ENCODE measurements at regions not wholly inside any gene's neighbourhood (a gene's known extent, or its start where the extent isn't known, plus 50 kb on each side); places are given as distances from the start of the nearest gene placed in this dataset.

DNA sequence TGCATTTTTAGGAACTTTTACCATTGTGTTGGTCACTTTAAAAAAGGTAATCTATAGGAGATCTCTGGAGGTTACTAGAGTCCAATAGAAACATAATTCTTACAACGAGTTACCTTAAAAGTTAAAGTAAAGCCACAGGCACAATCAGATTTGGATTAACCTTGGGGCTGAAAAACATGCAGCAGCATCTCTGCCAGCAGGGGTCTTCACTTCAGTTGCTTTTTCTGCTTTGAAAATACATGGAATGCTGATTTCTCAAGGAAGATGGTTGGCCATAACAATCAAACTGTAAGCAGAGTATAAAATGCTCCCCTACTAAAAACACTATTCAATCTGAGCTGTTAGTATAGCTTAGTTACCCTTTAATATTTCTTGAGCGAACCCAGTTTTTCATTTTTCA, 1072.3 kb upstream of the PCDH10 start:
- POLR2A ChIA-PET: interaction anchor here in 1 of 2 donors (0.7 kb wide), 1 partner anchor 70 kb away, joined by 3 read pairs; no protein-coding TSS in a partner anchor
- peaks cover 0 to 8% (median 0%) of the 10 kb centered on the region in 3 donors for H3K9me3 Mint-ChIP-seq

GRCh38 chr4:132085105-132085504, 1064.0 kb upstream of the PCDH10 start:
- no peaks in the 10 kb centered on the region for H3K9me3 ChIP-seq
- H3K36me3 ChIP-seq (ENCODE audit: control insufficient read depth in 2 of 2, extremely low read depth in 1 of 2, insufficient read depth in 1 of 2, low read length in 1 of 2): no peaks in the 10 kb centered on the region
- H3K27ac Mint-ChIP-seq: no peak overlapping the region
- WGBS (ENCODE audit: insufficient coverage): 42% methylated on average over 2 of the region's 4 CpGs
- peaks cover 4 to 13% (median 11%) of the 10 kb centered on the region in 3 donors for H3K9me3 Mint-ChIP-seq
- H3K27ac ChIP-seq (ENCODE audit: low read length): no peak overlapping the region
- H3K27me3 ChIP-seq (replicated peaks in 1 of 2; ENCODE audit: control insufficient read depth in 2 of 2, extremely low read depth in 1 of 2, insufficient read depth in 2 of 2, low read length in 1 of 2): no peaks in the 10 kb centered on the region
- ChIA-PET CTCF (no interaction called here), POLR2A (no interaction called here)
- no peak overlapping the region for H3K4me3 ChIP-seq (ENCODE audit: control insufficient read depth in 1 of 2, extremely low read depth in 1 of 2, low read length in 1 of 2)
- H3K4me3 Mint-ChIP-seq: no peak overlapping the region
- H3K4me1 ChIP-seq (ENCODE audit: control insufficient read depth in 1 of 2, extremely low read depth in 1 of 2, insufficient read depth in 2 of 2, low read length in 2 of 2): no peaks in the 10 kb centered on the region
- no peaks in the 10 kb centered on the region for H3K36me3 Mint-ChIP-seq
- H3K27me3 Mint-ChIP-seq: no peaks in the 10 kb centered on the region
- ATAC-seq (replicated peaks in 1 of 4) (no peak), DNase-seq (no peak)
- H3K4me1 Mint-ChIP-seq: no peaks in the 10 kb centered on the region

More for the DNA sequence above, 1072.3 kb upstream of the PCDH10 start:
- no CpG with 5 or more reads among the region's 2 CpGs for WGBS (ENCODE audit: insufficient coverage)
- Histone ChIP-seq H3K36me3 (ENCODE audit: control insufficient read depth in 2 of 2, extremely low read depth in 1 of 2, insufficient read depth in 1 of 2, low read length in 1 of 2) (no peaks in the 10 kb centered on the region), H3K27me3 (replicated peaks in 1 of 2; ENCODE audit: control insufficient read depth in 2 of 2, extremely low read depth in 1 of 2, insufficient read depth in 2 of 2, low read length in 1 of 2) (no peaks in the 10 kb centered on the region), H3K9me3 (no peaks in the 10 kb centered on the region), H3K27ac (ENCODE audit: low read length) (no peak overlapping the region), H3K4me1 (ENCODE audit: control insufficient read depth in 1 of 2, extremely low read depth in 1 of 2, insufficient read depth in 2 of 2, low read length in 2 of 2) (no peaks in the 10 kb centered on the region), H3K4me3 (ENCODE audit: control insufficient read depth in 1 of 2, extremely low read depth in 1 of 2, low read length in 1 of 2) (no peak overlapping the region)
- Mint-ChIP-seq H3K36me3 (no peaks in the 10 kb centered on the region), H3K27me3 (no peaks in the 10 kb centered on the region), H3K27ac (no peak overlapping the region), H3K4me1 (no peaks in the 10 kb centered on the region), H3K4me3 (no peak overlapping the region)
- no peak for DNase-seq
- ATAC-seq (replicated peaks in 1 of 4): no peak
- CTCF ChIA-PET: no interaction called here

- Mint-ChIP-seq H3K4me3 (no peak overlapping the region), H3K27ac (no peak overlapping the region), H3K36me3 (no peaks in the 10 kb centered on the region), H3K27me3 (no peaks in the 10 kb centered on the region), H3K4me1 (no peaks in the 10 kb centered on the region), H3K9me3 (no peaks in the 10 kb centered on the region)
- H3K4me3 ChIP-seq (ENCODE audit: control insufficient read depth in 1 of 2, extremely low read depth in 1 of 2, low read length in 1 of 2): no peak overlapping the region
- no peak for DNase-seq
- ATAC-seq (replicated peaks in 1 of 4): no peak
- no peaks in the 10 kb centered on the region for H3K27me3 ChIP-seq (replicated peaks in 1 of 2; ENCODE audit: control insufficient read depth in 2 of 2, extremely low read depth in 1 of 2, insufficient read depth in 2 of 2, low read length in 1 of 2)
- 80% methylated on average over 1 of the region's 4 CpGs for WGBS (ENCODE audit: insufficient coverage)
- H3K27ac ChIP-seq (ENCODE audit: low read length): no peak overlapping the region
- CTCF ChIA-PET: no interaction called here
- H3K36me3 ChIP-seq (ENCODE audit: control insufficient read depth in 2 of 2, extremely low read depth in 1 of 2, insufficient read depth in 1 of 2, low read length in 1 of 2): no peaks in the 10 kb centered on the region
- POLR2A ChIA-PET: no interaction called here
- no peaks in the 10 kb centered on the region for H3K4me1 ChIP-seq (ENCODE audit: control insufficient read depth in 1 of 2, extremely low read depth in 1 of 2, insufficient read depth in 2 of 2, low read length in 2 of 2)
- H3K9me3 ChIP-seq: no peaks in the 10 kb centered on the region
These were observed 1055.1 kb upstream of the PCDH10 start for GRCh38 chr4:132094017-132094416.

DNA sequence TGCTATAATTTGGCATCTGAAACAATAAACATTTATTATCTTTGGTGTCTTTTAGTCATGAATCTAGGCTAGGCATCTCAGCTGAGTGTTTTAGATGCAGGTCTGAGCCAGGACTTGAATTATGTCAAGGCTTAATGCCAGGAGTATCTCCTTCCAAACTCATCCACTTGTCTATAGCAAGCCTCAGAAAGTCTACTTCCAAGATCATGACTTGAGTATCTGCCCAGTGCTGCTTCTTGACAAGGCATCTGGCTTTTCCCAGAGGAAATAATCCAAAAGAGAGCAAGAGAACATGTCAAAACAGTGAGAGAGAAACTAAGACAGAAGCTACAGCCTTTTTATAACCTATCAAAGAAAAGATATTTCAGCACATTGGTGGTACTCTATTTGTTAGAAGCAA, 1052.1 kb upstream of the PCDH10 start:
- Mint-ChIP-seq H3K27ac (no peak overlapping the region), H3K4me1 (no peaks in the 10 kb centered on the region), H3K9me3 (peaks cover 0 to 6% (median 0%) of the 10 kb centered on the region in 3 donors), H3K36me3 (no peaks in the 10 kb centered on the region), H3K27me3 (no peaks in the 10 kb centered on the region), H3K4me3 (no peak overlapping the region)
- ATAC-seq (replicated peaks in 1 of 4) (no peak), DNase-seq (no peak)
- H3K4me1 ChIP-seq (ENCODE audit: control insufficient read depth in 1 of 2, extremely low read depth in 1 of 2, insufficient read depth in 2 of 2, low read length in 2 of 2): no peaks in the 10 kb centered on the region
- no peaks in the 10 kb centered on the region for H3K27me3 ChIP-seq (replicated peaks in 1 of 2; ENCODE audit: control insufficient read depth in 2 of 2, extremely low read depth in 1 of 2, insufficient read depth in 2 of 2, low read length in 1 of 2)
- POLR2A ChIA-PET: no interaction called here
- CTCF ChIA-PET: no interaction called here
- H3K9me3 ChIP-seq: no peaks in the 10 kb centered on the region
- no peak overlapping the region for H3K27ac ChIP-seq (ENCODE audit: low read length)
- H3K4me3 ChIP-seq (ENCODE audit: control insufficient read depth in 1 of 2, extremely low read depth in 1 of 2, low read length in 1 of 2): no peak overlapping the region
- H3K36me3 ChIP-seq (ENCODE audit: control insufficient read depth in 2 of 2, extremely low read depth in 1 of 2, insufficient read depth in 1 of 2, low read length in 1 of 2): no peaks in the 10 kb centered on the region

DNA sequence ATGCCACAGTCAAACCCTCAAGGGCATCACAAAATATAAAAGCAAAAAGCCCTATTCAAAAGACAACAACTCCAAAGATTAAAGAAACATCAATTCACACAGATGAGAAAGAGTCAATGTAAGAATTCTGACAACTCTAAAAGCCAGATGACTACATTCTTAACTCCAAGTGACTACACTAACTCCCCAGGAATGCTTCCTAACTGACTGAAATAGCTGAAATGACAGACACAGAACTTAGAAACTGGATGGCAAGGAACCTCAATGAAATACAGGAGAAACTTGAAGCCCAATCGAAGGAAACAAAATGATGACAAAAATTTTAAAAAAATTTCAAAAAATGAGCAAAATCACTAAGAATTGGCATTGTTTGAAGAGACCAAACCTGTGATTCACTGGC, 1047.6 kb upstream of the PCDH10 start:
- Mint-ChIP-seq H3K4me1 (no peaks in the 10 kb centered on the region), H3K27ac (no peak overlapping the region), H3K27me3 (no peaks in the 10 kb centered on the region), H3K36me3 (no peaks in the 10 kb centered on the region), H3K4me3 (no peak overlapping the region), H3K9me3 (peaks cover 0 to 6% (median 4%) of the 10 kb centered on the region in 3 donors)
- no peak overlapping the region for H3K4me3 ChIP-seq (ENCODE audit: control insufficient read depth in 1 of 2, extremely low read depth in 1 of 2, low read length in 1 of 2)
- H3K27ac ChIP-seq (ENCODE audit: low read length): no peak overlapping the region
- no peaks in the 10 kb centered on the region for H3K4me1 ChIP-seq (ENCODE audit: control insufficient read depth in 1 of 2, extremely low read depth in 1 of 2, insufficient read depth in 2 of 2, low read length in 2 of 2)
- no peaks in the 10 kb centered on the region for H3K9me3 ChIP-seq
- H3K27me3 ChIP-seq (replicated peaks in 1 of 2; ENCODE audit: control insufficient read depth in 2 of 2, extremely low read depth in 1 of 2, insufficient read depth in 2 of 2, low read length in 1 of 2): no peaks in the 10 kb centered on the region
- no peaks in the 10 kb centered on the region for H3K36me3 ChIP-seq (ENCODE audit: control insufficient read depth in 2 of 2, extremely low read depth in 1 of 2, insufficient read depth in 1 of 2, low read length in 1 of 2)
- DNase-seq (no peak), ATAC-seq (replicated peaks in 1 of 4) (no peak)
- WGBS (ENCODE audit: insufficient coverage): 60% methylated on average over 1 of the region's 1 CpG
- POLR2A ChIA-PET: no interaction called here
- CTCF ChIA-PET: no interaction called here

DNA sequence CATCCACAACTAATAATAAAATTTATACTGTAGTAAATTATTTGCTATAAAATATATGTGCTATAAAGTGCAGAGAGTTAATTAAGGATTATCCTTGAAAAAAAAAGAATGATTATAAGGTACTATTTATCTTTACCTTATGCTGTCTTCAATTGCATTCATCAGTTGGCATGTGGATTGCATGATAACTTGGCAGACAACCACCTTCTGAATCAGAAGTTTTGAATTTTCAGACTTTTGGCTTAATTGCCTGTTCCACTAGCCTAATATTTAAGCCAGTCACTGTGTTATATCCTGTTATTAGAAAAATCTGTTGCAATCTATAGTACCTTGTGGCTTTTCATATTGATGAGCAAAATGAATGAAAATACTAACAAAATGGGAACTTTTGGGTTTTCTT, 1040.3 kb upstream of the PCDH10 start:
- H3K4me1 ChIP-seq (ENCODE audit: control insufficient read depth in 1 of 2, extremely low read depth in 1 of 2, insufficient read depth in 2 of 2, low read length in 2 of 2): no peaks in the 10 kb centered on the region
- no peaks in the 10 kb centered on the region for H3K36me3 Mint-ChIP-seq
- ATAC-seq (replicated peaks in 1 of 4): no peak
- no peaks in the 10 kb centered on the region for H3K27me3 ChIP-seq (replicated peaks in 1 of 2; ENCODE audit: control insufficient read depth in 2 of 2, extremely low read depth in 1 of 2, insufficient read depth in 2 of 2, low read length in 1 of 2)
- H3K27me3 Mint-ChIP-seq: no peaks in the 10 kb centered on the region
- H3K27ac ChIP-seq (ENCODE audit: low read length): no peak overlapping the region
- peaks cover 0 to 11% (median 0%) of the 10 kb centered on the region in 3 donors for H3K9me3 Mint-ChIP-seq
- no peaks in the 10 kb centered on the region for H3K36me3 ChIP-seq (ENCODE audit: control insufficient read depth in 2 of 2, extremely low read depth in 1 of 2, insufficient read depth in 1 of 2, low read length in 1 of 2)
- no peak for DNase-seq
- CTCF ChIA-PET: no interaction called here
- H3K4me3 Mint-ChIP-seq: no peak overlapping the region
- no peak overlapping the region for H3K27ac Mint-ChIP-seq
- H3K9me3 ChIP-seq: no peaks in the 10 kb centered on the region
- POLR2A ChIA-PET: interaction anchor here in 1 of 2 donors (0.6 kb wide), 1 partner anchor 439 kb away, joined by 4 read pairs; no protein-coding TSS in a partner anchor
- no peak overlapping the region for H3K4me3 ChIP-seq (ENCODE audit: control insufficient read depth in 1 of 2, extremely low read depth in 1 of 2, low read length in 1 of 2)
- H3K4me1 Mint-ChIP-seq: no peaks in the 10 kb centered on the region

DNA sequence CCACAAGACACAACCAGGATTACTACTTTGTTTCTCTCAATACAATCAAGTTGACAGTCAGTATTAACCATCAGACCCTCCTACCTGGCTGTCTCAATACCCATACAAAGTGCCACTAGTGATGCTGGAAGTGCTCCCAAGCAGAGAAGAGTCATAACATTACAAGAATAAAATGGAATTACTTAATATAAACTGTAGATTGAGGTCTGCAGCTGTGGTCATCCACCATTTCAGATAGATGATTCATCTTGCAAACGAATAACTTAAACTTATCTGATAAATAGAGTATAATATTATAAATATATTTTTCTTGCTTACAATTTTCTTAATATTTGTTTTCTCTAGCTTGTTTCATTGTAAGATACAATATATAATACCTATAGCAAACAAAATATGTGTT, 1034.2 kb upstream of the PCDH10 start:
- Histone ChIP-seq H3K4me3 (ENCODE audit: control insufficient read depth in 1 of 2, extremely low read depth in 1 of 2, low read length in 1 of 2) (no peak overlapping the region), H3K9me3 (no peaks in the 10 kb centered on the region), H3K4me1 (ENCODE audit: control insufficient read depth in 1 of 2, extremely low read depth in 1 of 2, insufficient read depth in 2 of 2, low read length in 2 of 2) (no peaks in the 10 kb centered on the region), H3K36me3 (ENCODE audit: control insufficient read depth in 2 of 2, extremely low read depth in 1 of 2, insufficient read depth in 1 of 2, low read length in 1 of 2) (no peaks in the 10 kb centered on the region), H3K27me3 (replicated peaks in 1 of 2; ENCODE audit: control insufficient read depth in 2 of 2, extremely low read depth in 1 of 2, insufficient read depth in 2 of 2, low read length in 1 of 2) (no peaks in the 10 kb centered on the region), H3K27ac (ENCODE audit: low read length) (no peak overlapping the region)
- Mint-ChIP-seq H3K4me1 (no peaks in the 10 kb centered on the region), H3K27ac (no peak overlapping the region), H3K4me3 (no peak overlapping the region), H3K27me3 (no peaks in the 10 kb centered on the region), H3K9me3 (peaks cover 0 to 11% (median 3%) of the 10 kb centered on the region in 3 donors), H3K36me3 (no peaks in the 10 kb centered on the region)
- DNase-seq (no peak), ATAC-seq (replicated peaks in 1 of 4) (no peak)
- ChIA-PET CTCF (no interaction called here), POLR2A (no interaction called here)
- WGBS (ENCODE audit: insufficient coverage): no CpG with 5 or more reads among the region's 1 CpG

Data from T-cell (primary cell).